ENCODE measurements at regions not wholly inside any gene's neighbourhood (a gene's known extent, or its start where the extent isn't known, plus 50 kb on each side); places are given as distances from the start of the nearest gene placed in this dataset.
"Not testable (repeated sequence)": the region's sequence is repeated elsewhere in the genome, so short reads cannot be mapped to it uniquely, and the experiment has no call there.

DNA sequence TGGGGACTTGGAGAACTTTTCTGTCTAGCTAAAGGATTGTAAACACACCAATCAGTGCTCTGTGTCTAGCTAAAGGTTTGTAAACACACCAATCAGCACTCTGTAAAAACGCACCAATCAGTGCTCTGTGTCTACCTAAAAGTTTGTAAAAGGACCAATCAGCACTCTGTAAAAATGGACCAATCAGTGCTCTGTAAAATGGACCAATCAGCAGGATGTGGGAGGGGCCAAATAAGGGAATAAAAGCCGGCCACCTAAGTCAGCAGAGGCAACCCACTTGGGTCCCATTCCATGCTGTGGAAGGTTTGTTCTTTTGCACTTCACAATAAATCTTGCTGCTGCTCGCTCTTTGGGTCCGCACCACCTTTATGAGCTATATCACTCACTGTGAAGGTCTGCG is 1709.4 kb upstream of the PIK3C3 start:
- TF ChIP-seq, protein P1, sequence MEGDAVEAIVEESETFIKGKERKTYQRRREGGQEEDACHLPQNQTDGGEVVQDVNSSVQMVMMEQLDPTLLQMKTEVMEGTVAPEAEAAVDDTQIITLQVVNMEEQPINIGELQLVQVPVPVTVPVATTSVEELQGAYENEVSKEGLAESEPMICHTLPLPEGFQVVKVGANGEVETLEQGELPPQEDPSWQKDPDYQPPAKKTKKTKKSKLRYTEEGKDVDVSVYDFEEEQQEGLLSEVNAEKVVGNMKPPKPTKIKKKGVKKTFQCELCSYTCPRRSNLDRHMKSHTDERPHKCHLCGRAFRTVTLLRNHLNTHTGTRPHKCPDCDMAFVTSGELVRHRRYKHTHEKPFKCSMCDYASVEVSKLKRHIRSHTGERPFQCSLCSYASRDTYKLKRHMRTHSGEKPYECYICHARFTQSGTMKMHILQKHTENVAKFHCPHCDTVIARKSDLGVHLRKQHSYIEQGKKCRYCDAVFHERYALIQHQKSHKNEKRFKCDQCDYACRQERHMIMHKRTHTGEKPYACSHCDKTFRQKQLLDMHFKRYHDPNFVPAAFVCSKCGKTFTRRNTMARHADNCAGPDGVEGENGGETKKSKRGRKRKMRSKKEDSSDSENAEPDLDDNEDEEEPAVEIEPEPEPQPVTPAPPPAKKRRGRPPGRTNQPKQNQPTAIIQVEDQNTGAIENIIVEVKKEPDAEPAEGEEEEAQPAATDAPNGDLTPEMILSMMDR (IDR thresholded peaks at IDR 0.05) = not testable (repeated sequence)
- not testable (repeated sequence) for TF ChIP-seq EP300 (IDR thresholded peaks at IDR 0.05; ENCODE audit: low read depth); POLR2A (IDR thresholded peaks at IDR 0.05); POLR2AphosphoS5 (IDR thresholded peaks at IDR 0.05)
